ENCODE measurements at regions not wholly inside any gene's neighbourhood (a gene's known extent, or its start where the extent isn't known, plus 50 kb on each side); places are given as distances from the start of the nearest gene placed in this dataset.

- no peak for DNase-seq
Observed at GRCh38 chr5:126366199-126366560, 57.0 kb upstream of the GRAMD2B start.

- no peak for DNase-seq
Observed at GRCh38 chr5:126368239-126368812, 54.9 kb upstream of the GRAMD2B start.

GRCh38 chr5:126369083-126369482 is 54.1 kb upstream of the GRAMD2B start:
- no peak for DNase-seq

- DNase-seq: no peak
Observed at GRCh38 chr5:126369995-126370731, 53.0 kb upstream of the GRAMD2B start.

GRCh38 chr5:126370796-126371718 is 52.2 kb upstream of the GRAMD2B start:
- DNase-seq: no peak

- no peak for DNase-seq
Observed at GRCh38 chr5:126373375-126374108, 49.7 kb upstream of the GRAMD2B start.
